ENCODE measurements at regions not wholly inside any gene's neighbourhood (a gene's known extent, or its start where the extent isn't known, plus 50 kb on each side); places are given as distances from the start of the nearest gene placed in this dataset.
"Not testable (repeated sequence)": the region's sequence is repeated elsewhere in the genome, so short reads cannot be mapped to it uniquely, and the experiment has no call there.

DNA sequence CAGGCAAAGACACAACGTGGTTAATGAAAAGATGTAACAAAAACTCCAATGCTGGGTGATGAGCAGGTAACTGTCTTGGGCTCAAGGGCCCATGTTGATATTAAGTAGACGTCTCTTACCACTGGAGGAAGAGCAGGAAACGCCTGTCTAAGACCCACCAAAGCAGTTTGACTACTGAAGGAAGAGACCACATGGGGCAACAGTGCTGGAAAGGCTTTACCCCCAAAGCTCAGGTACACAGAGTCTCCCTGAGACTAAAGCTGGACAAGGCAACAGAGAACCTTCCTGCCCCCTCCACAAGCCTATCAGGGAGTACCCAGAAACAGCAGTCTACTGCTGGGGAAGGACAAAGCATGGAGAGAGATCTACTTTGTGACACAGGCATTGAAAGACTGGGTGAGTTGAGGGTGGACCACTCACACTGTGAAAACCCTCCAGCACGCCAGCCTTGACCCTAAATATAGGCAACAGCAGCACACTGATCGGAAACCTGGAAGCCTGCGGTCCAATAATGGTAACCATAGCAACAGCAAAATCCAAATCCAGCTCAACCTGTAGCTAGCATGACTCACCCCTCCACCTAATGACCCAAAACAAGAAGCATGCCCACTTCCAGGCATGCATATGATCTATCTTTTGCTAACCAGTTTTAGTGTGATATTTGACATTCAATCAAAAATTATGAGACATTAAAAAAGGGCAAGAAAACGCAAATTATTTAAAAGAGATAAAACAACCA lies 270.5 kb upstream of the SDK2 start:
- Histone ChIP-seq H2AFZ (ENCODE audit: low read length) (no peak overlapping the region), H3K4me3 (ENCODE audit: low read length) (no peak overlapping the region), H3K4me2 (ENCODE audit: low read length) (no peak overlapping the region), H3K27me3 (ENCODE audit: low read length) (peaks cover 9% of the 10 kb centered on the region; the same call in 1 of the 2 replicates), H3K4me1 (ENCODE audit: insufficient read depth, low read length) (no peaks in the 10 kb centered on the region), H3K36me3 (ENCODE audit: low read depth, low read length) (no peaks in the 10 kb centered on the region), H3F3A (ENCODE audit: low read length, unreplicated experiment) (no peaks in the 10 kb centered on the region), H3K79me2 (ENCODE audit: low read length) (no peaks in the 10 kb centered on the region), H4K20me1 (ENCODE audit: low read length) (no peaks in the 10 kb centered on the region), H3K9me3 (ENCODE audit: low read length) (peaks cover 18% of the 10 kb centered on the region; the same call in 1 of the 2 replicates), H3K9me2 (replicated peaks; ENCODE audit: low read length) (no peaks in the 10 kb centered on the region), H3K27ac (ENCODE audit: low read length) (no peak overlapping the region), H3K9ac (ENCODE audit: low read length) (no peak overlapping the region)
- ChIA-PET POLR2A (ENCODE audit: unreplicated experiment) (no interaction called here), CTCF (no interaction called here)
- DNase-seq = no peak
- intact Hi-C loops (cut with micrococcal nuclease) = no loop called here
- no TSS peak for BruUV-seq (replicated peaks)
- TF ChIP-seq EZH2 (IDR thresholded peaks at IDR 0.05; ENCODE audit: low read length, unreplicated experiment) = no peak
- TF ChIP-seq, protein P1, sequence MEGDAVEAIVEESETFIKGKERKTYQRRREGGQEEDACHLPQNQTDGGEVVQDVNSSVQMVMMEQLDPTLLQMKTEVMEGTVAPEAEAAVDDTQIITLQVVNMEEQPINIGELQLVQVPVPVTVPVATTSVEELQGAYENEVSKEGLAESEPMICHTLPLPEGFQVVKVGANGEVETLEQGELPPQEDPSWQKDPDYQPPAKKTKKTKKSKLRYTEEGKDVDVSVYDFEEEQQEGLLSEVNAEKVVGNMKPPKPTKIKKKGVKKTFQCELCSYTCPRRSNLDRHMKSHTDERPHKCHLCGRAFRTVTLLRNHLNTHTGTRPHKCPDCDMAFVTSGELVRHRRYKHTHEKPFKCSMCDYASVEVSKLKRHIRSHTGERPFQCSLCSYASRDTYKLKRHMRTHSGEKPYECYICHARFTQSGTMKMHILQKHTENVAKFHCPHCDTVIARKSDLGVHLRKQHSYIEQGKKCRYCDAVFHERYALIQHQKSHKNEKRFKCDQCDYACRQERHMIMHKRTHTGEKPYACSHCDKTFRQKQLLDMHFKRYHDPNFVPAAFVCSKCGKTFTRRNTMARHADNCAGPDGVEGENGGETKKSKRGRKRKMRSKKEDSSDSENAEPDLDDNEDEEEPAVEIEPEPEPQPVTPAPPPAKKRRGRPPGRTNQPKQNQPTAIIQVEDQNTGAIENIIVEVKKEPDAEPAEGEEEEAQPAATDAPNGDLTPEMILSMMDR (conservative IDR thresholded peaks at IDR 0.05; ENCODE audit: low read depth, low read length) = no peak
- TF ChIP-seq EZH2phosphoT487 (IDR thresholded peaks at IDR 0.05; ENCODE audit: borderline replicate concordance, low read length) = no peak
- ATAC-seq = no peak

DNA sequence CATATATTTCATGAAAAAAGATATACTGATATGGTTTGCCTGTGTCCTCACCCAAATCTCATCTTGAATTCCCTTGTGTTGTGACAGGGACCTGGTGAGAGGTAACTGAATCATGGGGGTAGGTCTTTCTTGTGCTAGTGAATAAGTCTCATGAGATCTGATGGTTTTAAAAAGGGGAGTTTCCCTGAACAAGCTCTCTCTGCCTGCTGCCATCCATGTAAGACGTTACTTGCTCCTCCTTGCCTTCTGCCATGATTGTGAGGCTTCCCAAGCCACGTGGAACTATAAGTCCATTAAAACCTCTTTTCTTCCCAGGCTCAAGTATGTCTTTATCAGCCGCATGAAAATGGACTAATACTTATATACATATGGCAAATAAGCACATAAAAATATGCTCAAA lies 274.8 kb upstream of the SDK2 start:
- H4K20me1 ChIP-seq (ENCODE audit: low read length); H3K4me2 ChIP-seq (ENCODE audit: low read length); H2AFZ ChIP-seq (ENCODE audit: low read length); H3K9me2 ChIP-seq (replicated peaks; ENCODE audit: low read length); H3K4me1 ChIP-seq (ENCODE audit: insufficient read depth, low read length); CTCF ChIA-PET; DNase-seq; H3F3A ChIP-seq (ENCODE audit: low read length, unreplicated experiment); H3K4me3 ChIP-seq (ENCODE audit: low read length); H3K79me2 ChIP-seq (ENCODE audit: low read length); ATAC-seq; H3K36me3 ChIP-seq (ENCODE audit: low read depth, low read length); POLR2A ChIA-PET (ENCODE audit: unreplicated experiment); H3K27ac ChIP-seq (ENCODE audit: low read length); intact Hi-C loops (cut with micrococcal nuclease); H3K9ac ChIP-seq (ENCODE audit: low read length); BruUV-seq (replicated peaks): not testable (repeated sequence)
- H3K27me3 ChIP-seq (ENCODE audit: low read length) = peaks cover 21% of the 10 kb centered on the region
- H3K9me3 ChIP-seq (ENCODE audit: low read length) = peaks cover 18% of the 10 kb centered on the region; the same call in 1 of the 2 replicates

GRCh38 chr17:73921306-73921705 lies 277.1 kb upstream of the SDK2 start:
- H3K9me3 ChIP-seq (ENCODE audit: low read length) = peaks cover 13% of the 10 kb centered on the region; the same call in 1 of the 2 replicates
- no peak overlapping the region for H3K4me3 ChIP-seq (ENCODE audit: low read length)
- no peaks in the 10 kb centered on the region for H3F3A ChIP-seq (ENCODE audit: low read length, unreplicated experiment)
- H3K27ac ChIP-seq (ENCODE audit: low read length) = no peak overlapping the region
- no TSS peak for BruUV-seq (replicated peaks)
- H3K4me1 ChIP-seq (ENCODE audit: insufficient read depth, low read length) = no peaks in the 10 kb centered on the region
- CTCF ChIA-PET = no interaction called here
- TF ChIP-seq, protein P1 (conservative IDR thresholded peaks at IDR 0.05; ENCODE audit: low read depth, low read length) = no peak
- TF ChIP-seq EZH2 (IDR thresholded peaks at IDR 0.05; ENCODE audit: low read length, unreplicated experiment) (no peak), EZH2phosphoT487 (IDR thresholded peaks at IDR 0.05; ENCODE audit: borderline replicate concordance, low read length) (no peak)
- DNase-seq (no peak), ATAC-seq (no peak)
- H3K9ac ChIP-seq (ENCODE audit: low read length) = no peak overlapping the region
- no peaks in the 10 kb centered on the region for H4K20me1 ChIP-seq (ENCODE audit: low read length)
- POLR2A ChIA-PET (ENCODE audit: unreplicated experiment) = no interaction called here
- no peak overlapping the region for H3K4me2 ChIP-seq (ENCODE audit: low read length)
- no peaks in the 10 kb centered on the region for H3K79me2 ChIP-seq (ENCODE audit: low read length)
- no peak overlapping the region for H2AFZ ChIP-seq (ENCODE audit: low read length)
- H3K27me3 ChIP-seq (ENCODE audit: low read length) = peaks cover 32% of the 10 kb centered on the region
- H3K9me2 ChIP-seq (replicated peaks; ENCODE audit: low read length) = no peaks in the 10 kb centered on the region
- H3K36me3 ChIP-seq (ENCODE audit: low read depth, low read length) = no peaks in the 10 kb centered on the region
- intact Hi-C loops (cut with micrococcal nuclease) = no loop called here

Data from PC-3 (cell line).